Duodenal mucosa (tissue), 2 donors: ENCODE measurements at regions not wholly inside any gene's neighbourhood (a gene's known extent, or its start where the extent isn't known, plus 50 kb on each side); places are given as distances from the start of the nearest gene placed in this dataset.
"Not testable (repeated sequence)": the region's sequence is repeated elsewhere in the genome, so short reads cannot be mapped to it uniquely, and the experiment has no call there.

Experiments used
- H3K27ac ChIP-seq: one replicate; pipeline ENCODE4 v1.7.0; 2013; ENCODE audit warnings: low read depth, low read length
- H3K27me3 ChIP-seq, 2 donors: one replicate each; pipeline ENCODE4 v1.7.0; 2013; ENCODE audit warnings: low read length in 2 of 2, control low read depth in 1 of 2; ENCODE audit not compliant: insufficient read depth in 2 of 2, control insufficient read depth in 1 of 2
- H3K36me3 ChIP-seq, 2 donors: one replicate each; pipeline ENCODE4 v1.7.0; 2013; ENCODE audit warnings: low read length in 2 of 2, control low read depth in 1 of 2; ENCODE audit not compliant: insufficient read depth in 2 of 2, control insufficient read depth in 1 of 2
- H3K4me1 ChIP-seq, 2 donors: one replicate each; pipeline ENCODE4 v1.7.0; 2013; ENCODE audit warnings: low read length in 2 of 2, control low read depth in 1 of 2; ENCODE audit not compliant: insufficient read depth in 2 of 2, control insufficient read depth in 1 of 2
- H3K4me3 ChIP-seq, 2 donors: one replicate each; pipeline ENCODE4 v1.7.0; 2013; ENCODE audit warnings: low read length in 2 of 2, low read depth in 1 of 2
- H3K9ac ChIP-seq, 2 donors: one replicate each; pipeline ENCODE4 v1.7.0; 2013; ENCODE audit warnings: low read length in 2 of 2, low read depth in 1 of 2
- H3K9me3 ChIP-seq, 2 donors: one replicate each; pipeline ENCODE4 v1.7.0; 2013; ENCODE audit warnings: low read length in 2 of 2, control low read depth in 1 of 2; ENCODE audit not compliant: control insufficient read depth in 1 of 2

DNA sequence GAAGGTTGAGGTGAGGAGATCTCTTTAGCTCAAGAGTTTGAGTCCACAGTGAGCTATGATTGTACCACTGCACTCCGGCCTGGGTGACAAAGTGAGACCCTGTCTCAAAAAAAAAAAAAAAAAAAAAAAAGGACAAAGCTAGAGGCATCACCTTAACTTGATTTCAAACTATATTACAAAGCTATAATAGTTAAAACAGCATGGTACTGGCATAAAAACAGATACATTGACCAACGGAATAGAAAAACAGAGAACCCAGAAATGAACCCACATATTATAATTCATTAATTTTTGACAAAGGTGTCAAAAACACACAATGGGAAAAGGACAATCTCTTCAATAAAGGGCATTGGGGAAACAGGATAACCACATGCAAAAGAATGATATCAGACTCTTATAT is 50.8 kb upstream of the MBOAT1 start:
- Histone ChIP-seq H3K27ac (no peak overlapping the region), H3K27me3 (no peaks in the 10 kb centered on the region), H3K9me3 (peaks cover 3 to 5% of the 10 kb centered on the region in 2 donors), H3K36me3 (no peaks in the 10 kb centered on the region), H3K4me1 (no peaks in the 10 kb centered on the region), H3K9ac (no peak overlapping the region), H3K4me3 (no peak overlapping the region)

DNA sequence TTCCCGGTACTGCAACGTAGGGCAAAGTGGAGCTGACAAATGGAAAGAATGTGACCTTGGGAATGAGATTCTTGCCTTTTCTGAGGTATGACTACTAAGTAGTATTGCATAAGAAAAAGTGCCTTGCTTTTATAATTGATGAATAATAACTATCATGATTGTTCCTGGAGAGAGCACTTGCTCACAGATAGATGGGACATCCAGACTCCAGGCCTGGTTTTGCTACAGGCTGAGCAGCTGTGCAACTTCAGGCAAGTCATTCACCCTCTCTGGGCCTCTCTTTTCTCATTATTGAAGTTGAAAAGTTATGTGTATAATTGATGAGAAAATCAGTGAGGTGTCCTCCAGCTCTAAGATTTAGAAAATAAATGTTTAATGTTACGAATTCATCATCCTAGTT is 53.6 kb upstream of the MBOAT1 start:
- Histone ChIP-seq H3K4me1 (no peaks in the 10 kb centered on the region), H3K27me3 (no peaks in the 10 kb centered on the region), H3K9me3 (peaks cover 3 to 5% of the 10 kb centered on the region in 2 donors), H3K9ac (no peak overlapping the region), H3K4me3 (no peak overlapping the region), H3K27ac (no peak overlapping the region), H3K36me3 (no peaks in the 10 kb centered on the region)

DNA sequence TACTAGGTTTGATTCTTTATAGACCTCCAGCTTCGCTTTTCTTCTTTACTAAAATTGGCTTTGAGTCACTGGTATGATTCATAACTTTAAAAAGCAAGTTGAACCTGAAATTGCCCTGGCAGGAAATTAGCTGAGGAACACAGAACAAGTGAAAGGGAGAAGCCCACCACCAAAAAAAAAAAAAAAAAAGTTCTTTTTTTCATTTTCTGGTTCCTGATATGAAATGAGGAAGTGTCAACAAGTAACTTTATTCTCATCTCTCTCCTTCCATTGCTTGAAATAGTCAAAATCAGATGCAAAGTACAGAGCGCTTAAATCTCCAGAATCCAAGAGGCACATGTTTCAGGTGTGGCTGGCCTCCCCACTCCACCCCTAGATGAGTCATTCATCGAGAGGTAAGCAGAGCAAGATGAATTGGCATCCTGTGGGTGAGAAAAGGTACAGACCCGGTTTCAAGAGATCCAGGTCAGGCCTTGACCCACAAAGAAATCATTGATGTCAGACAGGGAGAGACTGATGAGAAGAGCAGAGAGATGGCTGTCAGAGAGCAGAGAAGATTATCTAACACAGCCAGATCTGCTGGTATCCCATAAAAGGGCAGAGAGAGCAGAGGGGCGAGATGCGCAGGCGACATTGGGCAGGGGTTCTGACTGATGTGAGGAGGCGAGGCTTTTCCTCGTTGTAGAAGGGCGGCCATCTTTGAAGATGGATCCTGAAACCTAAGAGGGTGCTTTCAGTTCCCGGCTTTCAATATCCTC is 54.8 kb upstream of the MBOAT1 start:
- Histone ChIP-seq H3K36me3 (no peaks in the 10 kb centered on the region), H3K9ac (no peak overlapping the region), H3K4me1 (no peaks in the 10 kb centered on the region), H3K27me3 (no peaks in the 10 kb centered on the region), H3K9me3 (peaks cover 3 to 5% of the 10 kb centered on the region in 2 donors), H3K27ac (no peak overlapping the region), H3K4me3 (no peak overlapping the region)

DNA sequence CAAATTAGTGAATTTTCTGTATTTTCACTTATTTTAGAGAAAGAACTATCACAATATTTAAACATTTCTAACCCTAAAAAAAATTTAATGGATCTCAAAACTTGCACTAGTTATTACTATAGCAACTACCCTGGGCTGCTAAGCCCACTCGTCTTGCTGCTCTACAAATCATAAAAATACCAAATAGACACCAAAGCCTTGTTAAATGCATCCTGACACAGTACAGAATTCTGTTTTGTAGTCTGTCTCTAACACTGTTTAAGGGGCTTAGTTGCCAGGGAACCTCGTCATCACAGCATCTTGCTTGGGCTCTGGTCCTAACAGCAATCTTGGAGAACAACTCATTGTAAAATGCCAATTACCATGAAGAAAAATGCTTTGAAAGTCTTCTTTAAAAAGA is 56.9 kb upstream of the MBOAT1 start:
- Histone ChIP-seq H3K4me3 (no peak overlapping the region), H3K27me3 (no peaks in the 10 kb centered on the region), H3K4me1 (no peaks in the 10 kb centered on the region), H3K9ac (no peak overlapping the region), H3K36me3 (no peaks in the 10 kb centered on the region), H3K9me3 (no peaks in the 10 kb centered on the region), H3K27ac (no peak overlapping the region)

DNA sequence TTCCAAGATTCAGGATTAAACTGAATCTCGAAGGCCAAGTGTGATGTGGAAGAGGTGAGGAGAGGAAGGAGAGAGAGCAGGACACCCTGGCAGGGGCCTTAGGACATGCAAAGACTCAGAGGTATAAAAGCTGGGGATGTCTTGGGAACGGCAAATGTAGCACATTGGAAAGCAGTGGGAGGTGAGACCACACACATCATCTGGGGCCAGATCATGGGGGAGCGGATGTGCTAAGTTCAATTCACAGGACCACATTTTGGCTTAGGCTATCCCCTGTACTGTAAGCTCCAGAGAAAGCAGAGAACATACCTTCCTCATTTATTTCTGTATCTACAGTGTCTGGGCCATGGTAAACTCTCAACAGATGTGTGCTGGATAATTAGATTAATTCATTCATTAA is 59.5 kb upstream of the MBOAT1 start:
- Histone ChIP-seq H3K9ac (no peak overlapping the region), H3K4me1 (no peaks in the 10 kb centered on the region), H3K27me3 (no peaks in the 10 kb centered on the region), H3K36me3 (no peaks in the 10 kb centered on the region), H3K4me3 (no peak overlapping the region), H3K27ac (no peak overlapping the region), H3K9me3 (no peaks in the 10 kb centered on the region)

DNA sequence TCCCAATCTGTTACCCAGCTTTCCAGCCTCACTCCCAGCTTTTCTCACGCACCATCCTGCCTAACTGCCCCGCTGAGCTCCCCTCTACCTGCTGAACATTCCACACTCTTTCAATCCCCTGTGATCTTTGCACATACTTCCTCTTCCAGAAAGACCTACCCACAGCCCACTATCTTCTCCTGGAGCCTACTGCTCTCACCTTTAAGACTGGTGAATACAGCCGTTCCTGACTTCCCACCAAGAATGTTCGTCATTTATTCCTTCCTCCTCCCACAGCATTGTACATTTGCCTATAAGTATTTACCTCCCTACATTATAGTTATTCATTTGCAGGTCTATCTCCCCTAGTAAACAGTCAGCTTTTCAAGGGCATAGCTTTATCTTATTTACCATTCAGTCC is 61.9 kb upstream of the MBOAT1 start:
- Histone ChIP-seq H3K27me3 (no peaks in the 10 kb centered on the region), H3K27ac (no peak overlapping the region), H3K4me3 (no peak overlapping the region), H3K9me3 (no peaks in the 10 kb centered on the region), H3K9ac (no peak overlapping the region), H3K4me1 (no peaks in the 10 kb centered on the region), H3K36me3 (no peaks in the 10 kb centered on the region)

DNA sequence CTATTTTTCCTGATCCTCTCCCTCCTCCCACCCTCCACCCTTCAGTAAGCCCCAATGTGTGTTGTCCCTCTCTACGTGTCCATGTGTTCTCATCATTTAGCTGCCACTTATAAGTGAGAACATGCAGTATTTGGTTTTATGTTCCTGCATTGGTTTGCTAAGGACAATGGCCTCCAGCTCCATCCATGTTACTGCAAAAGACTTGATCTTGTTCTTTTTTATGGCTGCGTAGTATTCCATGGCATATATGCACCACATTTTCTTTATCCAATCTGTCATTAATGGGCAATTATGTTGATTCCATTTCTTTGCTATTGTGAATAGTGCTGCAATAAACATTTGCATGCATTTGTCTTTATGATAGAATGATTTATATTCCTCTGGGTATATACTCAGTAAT is 63.6 kb upstream of the MBOAT1 start:
- H3K36me3 ChIP-seq, H3K4me1 ChIP-seq, H3K9ac ChIP-seq, H3K4me3 ChIP-seq, H3K9me3 ChIP-seq, H3K27me3 ChIP-seq, H3K27ac ChIP-seq: not testable (repeated sequence)

DNA sequence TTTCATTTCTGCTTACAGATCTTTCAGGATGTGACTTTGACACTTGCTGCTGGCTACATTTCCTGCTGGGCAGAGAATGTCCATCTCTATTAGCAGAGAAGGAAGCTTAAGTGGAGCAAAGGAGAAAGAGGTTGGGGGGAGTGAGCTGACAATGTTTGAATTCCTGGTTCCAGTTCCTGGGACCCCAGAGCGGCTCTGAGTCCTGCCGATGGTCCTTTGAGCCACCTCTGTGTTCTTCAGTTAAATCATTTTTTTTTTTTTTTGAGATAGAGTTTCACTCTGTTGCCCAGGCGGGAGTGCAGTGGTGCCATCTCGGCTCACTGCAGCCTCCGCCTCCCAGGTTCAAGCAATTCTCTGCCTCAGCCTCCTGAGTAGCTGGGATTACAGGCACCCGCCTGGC is 65.5 kb upstream of the MBOAT1 start:
- not testable (repeated sequence) for H3K27ac ChIP-seq, H3K9ac ChIP-seq, H3K27me3 ChIP-seq, H3K36me3 ChIP-seq, H3K4me1 ChIP-seq, H3K9me3 ChIP-seq, H3K4me3 ChIP-seq

DNA sequence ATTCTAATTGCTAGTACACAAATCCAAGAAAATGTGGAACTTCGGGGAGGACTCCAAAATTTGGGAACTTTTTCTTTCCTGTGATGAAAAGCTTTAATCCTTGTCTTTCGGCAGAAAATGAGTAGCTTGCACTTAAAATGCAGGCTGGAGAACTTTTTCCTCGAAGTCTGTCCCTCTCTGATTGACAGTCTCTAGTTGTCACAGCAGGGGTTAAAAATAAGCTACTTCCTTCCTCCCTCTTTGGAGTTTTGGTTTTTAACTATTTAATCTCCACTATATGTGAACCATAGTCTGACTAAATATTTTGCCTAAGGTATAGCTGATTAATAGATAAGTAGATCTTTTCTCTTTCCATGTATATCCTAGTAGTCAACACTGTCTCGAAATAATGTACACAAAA is 66.8 kb upstream of the MBOAT1 start:
- Histone ChIP-seq H3K4me1 (no peaks in the 10 kb centered on the region), H3K9me3 (no peaks in the 10 kb centered on the region), H3K4me3 (no peak overlapping the region), H3K9ac (no peak overlapping the region), H3K27me3 (no peaks in the 10 kb centered on the region), H3K36me3 (no peaks in the 10 kb centered on the region), H3K27ac (no peak overlapping the region)

DNA sequence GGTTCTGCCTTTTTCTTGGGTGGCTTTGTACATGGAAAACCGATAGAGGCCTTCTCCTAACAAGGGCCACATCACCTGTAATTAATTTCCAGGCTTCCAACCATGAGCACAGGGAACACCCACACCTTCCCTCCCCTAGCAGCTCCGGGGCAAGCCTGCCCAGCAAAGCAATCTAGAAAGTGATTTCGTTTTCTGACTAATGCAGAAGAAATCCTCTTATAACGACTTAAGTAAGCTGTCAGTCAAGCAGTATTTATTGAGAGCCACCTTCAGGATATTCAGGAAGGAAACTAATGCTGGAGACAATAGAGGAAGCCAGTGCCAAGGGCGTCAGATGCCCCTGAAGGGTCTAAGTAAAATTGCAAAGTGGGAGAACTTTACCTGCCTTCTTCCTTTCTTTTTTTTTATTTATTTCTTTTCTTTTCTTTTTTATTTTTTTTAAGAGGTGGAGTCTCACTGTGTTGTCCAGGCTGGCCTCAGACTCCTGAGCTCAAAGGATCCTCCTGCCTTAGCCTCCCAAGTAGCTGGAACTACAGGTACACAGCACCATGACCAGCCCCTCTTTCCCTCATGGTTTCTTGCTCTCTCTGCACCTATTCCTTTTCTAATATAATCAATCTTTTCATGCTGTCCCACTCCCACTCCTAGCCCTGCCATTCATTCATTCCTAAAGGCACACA is 67.5 kb upstream of the MBOAT1 start:
- no peak overlapping the region for H3K9ac ChIP-seq
- no peak overlapping the region for H3K27ac ChIP-seq
- no peaks in the 10 kb centered on the region for H3K4me1 ChIP-seq
- no peaks in the 10 kb centered on the region for H3K9me3 ChIP-seq
- H3K36me3 ChIP-seq = no peaks in the 10 kb centered on the region
- no peak overlapping the region for H3K4me3 ChIP-seq
- no peaks in the 10 kb centered on the region for H3K27me3 ChIP-seq
